OCI-LY3 (cell line): ENCODE measurements at regions not wholly inside any gene's neighbourhood (a gene's known extent, or its start where the extent isn't known, plus 50 kb on each side); places are given as distances from the start of the nearest gene placed in this dataset.

ENCODE experiments used
- H2AFZ ChIP-seq: fragments of 200-600, 300-600 bp; shearing (Covaris generic); 2 replicates; pipeline ENCODE4 v1.6.0; 2014; ENCODE audit warnings: antibody characterized with exemption, low read depth, low read length
- H3K27ac ChIP-seq: fragments of 200-600, 300-600 bp; sonication (generic); 2 replicates; pipeline ENCODE4 v1.5.1; 2014; ENCODE audit warnings: mild to moderate bottlenecking, low read length, moderate library complexity, mixed read lengths
- H3K27me3 ChIP-seq: fragments of 200-600, 300-600 bp; sonication (generic); 2 replicates; pipeline ENCODE4 v1.6.1; 2014; ENCODE audit warnings: low read depth, low read length, mixed read lengths
- H3K36me3 ChIP-seq: fragments of 200-600, 300-600 bp; sonication (generic); replicated peaks from 2 replicates; pipeline ENCODE3; 2014; ENCODE audit warnings: low read depth, low read length, mixed read lengths
- H3K4me1 ChIP-seq: fragments of 300-600, 200-600 bp; sonication (generic); 2 replicates; pipeline ENCODE4 v1.6.1; 2014; ENCODE audit warnings: low read length, mixed read lengths
- H3K4me2 ChIP-seq: fragments of 200-600, 300-600 bp; sonication (generic); 2 replicates; pipeline ENCODE4 v1.6.1; 2014; ENCODE audit warnings: low read length, mixed read lengths
- H3K4me3 ChIP-seq: fragments of 300-600, 200-600 bp; sonication (generic); 2 replicates; pipeline ENCODE4 v1.5.1; 2014; ENCODE audit warnings: antibody characterized with exemption, mild to moderate bottlenecking, low read length, moderate library complexity
- H3K79me2 ChIP-seq: fragments of 300-600, 200-600 bp; shearing (Covaris generic); 2 replicates; pipeline ENCODE4 v1.6.1; 2014; ENCODE audit warnings: mild to moderate bottlenecking, low read length, mixed read lengths
- H3K9ac ChIP-seq: fragments of 300-600, 200-600 bp; shearing (Covaris generic); 2 replicates; pipeline ENCODE4 v1.6.0; 2014; ENCODE audit warnings: mild to moderate bottlenecking, low read length, moderate library complexity
- H3K9me3 ChIP-seq: fragments of 200-600, 300-600 bp; shearing (Covaris generic); 2 replicates; pipeline ENCODE4 v1.6.1; 2014; ENCODE audit warnings: low read length, mixed read lengths; ENCODE audit not compliant: insufficient read depth
- H4K20me1 ChIP-seq: fragments of 200-600, 300-600 bp; sonication (generic); 2 replicates; pipeline ENCODE4 v1.6.1; 2016; ENCODE audit warnings: low read length, mixed read lengths; ENCODE audit not compliant: insufficient read depth
- CTCF ChIP-seq: fragments of 200-600, 300-600 bp; sonication (generic); IDR thresholded peaks from 2 replicates; pipeline ENCODE4 v1.5.1; 2014; ENCODE audit warnings: antibody characterized with exemption, low read length, low read depth
- EZH2phosphoT487 ChIP-seq: fragments of 200-600 bp; shearing (Covaris generic); IDR thresholded peaks from 2 replicates; pipeline ENCODE4 v1.6.1; 2018; ENCODE audit warnings: antibody characterized with exemption, mixed run types, low read depth

GRCh38 chr12:100688451-100688864, 106.1 kb upstream of the ANO4 start:
- TF ChIP-seq EZH2phosphoT487 (no peak), CTCF (no peak)
- Histone ChIP-seq H3K4me2 (no peak overlapping the region), H3K36me3 (no peaks in the 10 kb centered on the region), H3K4me3 (no peak overlapping the region), H3K27me3 (no peaks in the 10 kb centered on the region; the same call in 1 of the 2 replicates), H3K27ac (no peak overlapping the region), H3K9ac (no peak overlapping the region), H3K79me2 (no peaks in the 10 kb centered on the region), H3K9me3 (peaks cover 26% of the 10 kb centered on the region), H4K20me1 (no peaks in the 10 kb centered on the region), H3K4me1 (0 out of 2 replicates have a peak, but pooled peaks cover 5% of the 10 kb centered on the region), H2AFZ (no peak overlapping the region)

- Histone ChIP-seq H4K20me1 (no peaks in the 10 kb centered on the region), H3K27me3 (peaks cover 9% of the 10 kb centered on the region), H3K4me1 (0 out of 2 replicates have a peak, but pooled peaks cover 5% of the 10 kb centered on the region), H3K9me3 (0 out of 2 replicates have a peak, but pooled peaks cover 5% of the 10 kb centered on the region), H3K9ac (no peak overlapping the region), H3K27ac (no peak overlapping the region), H3K36me3 (no peaks in the 10 kb centered on the region), H3K4me2 (no peak overlapping the region), H3K79me2 (no peaks in the 10 kb centered on the region), H3K4me3 (no peak overlapping the region), H2AFZ (no peak overlapping the region)
- TF ChIP-seq EZH2phosphoT487 (no peak), CTCF (no peak)
Observed at GRCh38 chr12:100692502-100692901, 102.1 kb upstream of the ANO4 start.

GRCh38 chr12:100698518-100698917, 96.1 kb upstream of the ANO4 start:
- TF ChIP-seq EZH2phosphoT487 (no peak), CTCF (no peak)
- no peak overlapping the region for H3K9ac ChIP-seq
- H3K79me2 ChIP-seq, result no peaks in the 10 kb centered on the region
- no peaks in the 10 kb centered on the region for H3K36me3 ChIP-seq
- H4K20me1 ChIP-seq, result no peaks in the 10 kb centered on the region
- H3K4me1 ChIP-seq, result peaks cover 32% of the 10 kb centered on the region
- H3K4me3 ChIP-seq, result peak overlapping the region; percentile 41
- H3K27me3 ChIP-seq, result peaks cover 41% of the 10 kb centered on the region
- no peak overlapping the region for H2AFZ ChIP-seq
- peak overlapping the region; percentile 66 for H3K27ac ChIP-seq
- H3K9me3 ChIP-seq, result no peaks in the 10 kb centered on the region
- peak overlapping the region; percentile 56 for H3K4me2 ChIP-seq

- peak overlapping the region; percentile 66 for H3K27ac ChIP-seq
- H3K4me3 ChIP-seq, result peak overlapping the region; percentile 41
- H3K9ac ChIP-seq, result no peak overlapping the region
- H4K20me1 ChIP-seq, result no peaks in the 10 kb centered on the region
- no peaks in the 10 kb centered on the region for H3K9me3 ChIP-seq
- no peak overlapping the region for H2AFZ ChIP-seq
- H3K36me3 ChIP-seq, result no peaks in the 10 kb centered on the region
- peaks cover 46% of the 10 kb centered on the region for H3K27me3 ChIP-seq
- H3K4me2 ChIP-seq, result peak overlapping the region; percentile 56
- H3K79me2 ChIP-seq, result no peaks in the 10 kb centered on the region
- H3K4me1 ChIP-seq, result peaks cover 32% of the 10 kb centered on the region
- TF ChIP-seq EZH2phosphoT487 (peak; percentile 87; the same call in 1 of the 2 replicates), CTCF (no peak)
Observed at GRCh38 chr12:100699209-100699608, 95.4 kb upstream of the ANO4 start.
